ENCODE measurements at regions not wholly inside any gene's neighbourhood (a gene's known extent, or its start where the extent isn't known, plus 50 kb on each side); places are given as distances from the start of the nearest gene placed in this dataset.
A peak's percentile ranks its signal among the peaks of the same experiment; 100 is the strongest.

DNA sequence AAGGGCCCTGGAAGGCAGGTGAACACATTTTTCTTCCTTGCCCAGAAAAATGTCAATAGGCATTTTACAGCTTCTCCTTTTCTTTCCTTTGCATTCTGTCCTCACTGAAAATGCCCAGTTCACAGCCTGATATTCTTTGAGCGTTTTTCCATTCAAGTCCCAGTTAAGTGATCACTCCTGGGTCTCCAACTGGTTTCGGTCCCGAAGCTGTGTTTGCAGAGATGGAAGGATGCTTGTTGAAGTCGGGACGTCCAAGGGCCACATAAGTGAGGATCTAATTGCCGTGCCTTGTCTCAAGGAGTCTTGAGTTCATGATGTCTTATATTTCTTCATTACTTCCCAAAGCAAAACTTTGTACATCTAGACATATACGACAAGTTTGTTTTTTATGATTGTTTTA is 208.7 kb upstream of the PRKCQ start:
- H3K4me3 Mint-ChIP-seq = no peak overlapping the region
- CTCF ChIA-PET = interaction anchor here (1.8 kb wide), 1 partner anchor 86 kb away, joined by 4 read pairs; no protein-coding TSS in a partner anchor
- no peaks in the 10 kb centered on the region for H3K9me3 Mint-ChIP-seq
- DNase-seq (ENCODE audit: low spot score) = no peak
- ATAC-seq = no peak
- H3K4me1 Mint-ChIP-seq = peaks cover 53% of the 10 kb centered on the region
- H3K27me3 Mint-ChIP-seq (ENCODE audit: low read depth) = no peaks in the 10 kb centered on the region
- TF ChIP-seq ZNF416 (CRISPR knock-in tag; IDR thresholded peaks at IDR 0.05) (no peak), SP1 (CRISPR knock-in tag; conservative IDR thresholded peaks at IDR 0.05) (no peak), FOXP1 (CRISPR knock-in tag; IDR thresholded peaks at IDR 0.05; ENCODE audit: borderline replicate concordance) (no peak), ZNF263 (CRISPR knock-in tag; IDR thresholded peaks at IDR 0.05; ENCODE audit: low read depth) (no peak), RORB (CRISPR knock-in tag; IDR thresholded peaks at IDR 0.05) (no peak), NR1H2 (CRISPR knock-in tag; IDR thresholded peaks at IDR 0.05) (no peak), NR3C1 (CRISPR knock-in tag; conservative IDR thresholded peaks at IDR 0.05; ENCODE audit: low read depth) (no peak), ZNF232 (CRISPR knock-in tag; IDR thresholded peaks at IDR 0.05) (no peak), FOXJ3 (CRISPR knock-in tag; IDR thresholded peaks at IDR 0.05; ENCODE audit: borderline replicate concordance) (no peak), TEAD1 (CRISPR knock-in tag; IDR thresholded peaks at IDR 0.05) (no peak), SMAD4 (CRISPR knock-in tag; IDR thresholded peaks at IDR 0.05) (no peak)
- TF ChIP-seq, protein P1, sequence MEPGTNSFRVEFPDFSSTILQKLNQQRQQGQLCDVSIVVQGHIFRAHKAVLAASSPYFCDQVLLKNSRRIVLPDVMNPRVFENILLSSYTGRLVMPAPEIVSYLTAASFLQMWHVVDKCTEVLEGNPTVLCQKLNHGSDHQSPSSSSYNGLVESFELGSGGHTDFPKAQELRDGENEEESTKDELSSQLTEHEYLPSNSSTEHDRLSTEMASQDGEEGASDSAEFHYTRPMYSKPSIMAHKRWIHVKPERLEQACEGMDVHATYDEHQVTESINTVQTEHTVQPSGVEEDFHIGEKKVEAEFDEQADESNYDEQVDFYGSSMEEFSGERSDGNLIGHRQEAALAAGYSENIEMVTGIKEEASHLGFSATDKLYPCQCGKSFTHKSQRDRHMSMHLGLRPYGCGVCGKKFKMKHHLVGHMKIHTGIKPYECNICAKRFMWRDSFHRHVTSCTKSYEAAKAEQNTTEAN (CRISPR knock-in tag; IDR thresholded peaks at IDR 0.05) = no peak
- TF ChIP-seq, protein P2, sequence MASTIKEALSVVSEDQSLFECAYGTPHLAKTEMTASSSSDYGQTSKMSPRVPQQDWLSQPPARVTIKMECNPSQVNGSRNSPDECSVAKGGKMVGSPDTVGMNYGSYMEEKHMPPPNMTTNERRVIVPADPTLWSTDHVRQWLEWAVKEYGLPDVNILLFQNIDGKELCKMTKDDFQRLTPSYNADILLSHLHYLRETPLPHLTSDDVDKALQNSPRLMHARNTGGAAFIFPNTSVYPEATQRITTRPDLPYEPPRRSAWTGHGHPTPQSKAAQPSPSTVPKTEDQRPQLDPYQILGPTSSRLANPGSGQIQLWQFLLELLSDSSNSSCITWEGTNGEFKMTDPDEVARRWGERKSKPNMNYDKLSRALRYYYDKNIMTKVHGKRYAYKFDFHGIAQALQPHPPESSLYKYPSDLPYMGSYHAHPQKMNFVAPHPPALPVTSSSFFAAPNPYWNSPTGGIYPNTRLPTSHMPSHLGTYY (CRISPR knock-in tag; IDR thresholded peaks at IDR 0.05) = no peak
- TF ChIP-seq, protein P3, sequence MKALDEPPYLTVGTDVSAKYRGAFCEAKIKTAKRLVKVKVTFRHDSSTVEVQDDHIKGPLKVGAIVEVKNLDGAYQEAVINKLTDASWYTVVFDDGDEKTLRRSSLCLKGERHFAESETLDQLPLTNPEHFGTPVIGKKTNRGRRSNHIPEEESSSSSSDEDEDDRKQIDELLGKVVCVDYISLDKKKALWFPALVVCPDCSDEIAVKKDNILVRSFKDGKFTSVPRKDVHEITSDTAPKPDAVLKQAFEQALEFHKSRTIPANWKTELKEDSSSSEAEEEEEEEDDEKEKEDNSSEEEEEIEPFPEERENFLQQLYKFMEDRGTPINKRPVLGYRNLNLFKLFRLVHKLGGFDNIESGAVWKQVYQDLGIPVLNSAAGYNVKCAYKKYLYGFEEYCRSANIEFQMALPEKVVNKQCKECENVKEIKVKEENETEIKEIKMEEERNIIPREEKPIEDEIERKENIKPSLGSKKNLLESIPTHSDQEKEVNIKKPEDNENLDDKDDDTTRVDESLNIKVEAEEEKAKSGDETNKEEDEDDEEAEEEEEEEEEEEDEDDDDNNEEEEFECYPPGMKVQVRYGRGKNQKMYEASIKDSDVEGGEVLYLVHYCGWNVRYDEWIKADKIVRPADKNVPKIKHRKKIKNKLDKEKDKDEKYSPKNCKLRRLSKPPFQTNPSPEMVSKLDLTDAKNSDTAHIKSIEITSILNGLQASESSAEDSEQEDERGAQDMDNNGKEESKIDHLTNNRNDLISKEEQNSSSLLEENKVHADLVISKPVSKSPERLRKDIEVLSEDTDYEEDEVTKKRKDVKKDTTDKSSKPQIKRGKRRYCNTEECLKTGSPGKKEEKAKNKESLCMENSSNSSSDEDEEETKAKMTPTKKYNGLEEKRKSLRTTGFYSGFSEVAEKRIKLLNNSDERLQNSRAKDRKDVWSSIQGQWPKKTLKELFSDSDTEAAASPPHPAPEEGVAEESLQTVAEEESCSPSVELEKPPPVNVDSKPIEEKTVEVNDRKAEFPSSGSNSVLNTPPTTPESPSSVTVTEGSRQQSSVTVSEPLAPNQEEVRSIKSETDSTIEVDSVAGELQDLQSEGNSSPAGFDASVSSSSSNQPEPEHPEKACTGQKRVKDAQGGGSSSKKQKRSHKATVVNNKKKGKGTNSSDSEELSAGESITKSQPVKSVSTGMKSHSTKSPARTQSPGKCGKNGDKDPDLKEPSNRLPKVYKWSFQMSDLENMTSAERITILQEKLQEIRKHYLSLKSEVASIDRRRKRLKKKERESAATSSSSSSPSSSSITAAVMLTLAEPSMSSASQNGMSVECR (CRISPR knock-in tag; IDR thresholded peaks at IDR 0.05; ENCODE audit: borderline replicate concordance) = no peak
- TF ChIP-seq, protein P4, sequence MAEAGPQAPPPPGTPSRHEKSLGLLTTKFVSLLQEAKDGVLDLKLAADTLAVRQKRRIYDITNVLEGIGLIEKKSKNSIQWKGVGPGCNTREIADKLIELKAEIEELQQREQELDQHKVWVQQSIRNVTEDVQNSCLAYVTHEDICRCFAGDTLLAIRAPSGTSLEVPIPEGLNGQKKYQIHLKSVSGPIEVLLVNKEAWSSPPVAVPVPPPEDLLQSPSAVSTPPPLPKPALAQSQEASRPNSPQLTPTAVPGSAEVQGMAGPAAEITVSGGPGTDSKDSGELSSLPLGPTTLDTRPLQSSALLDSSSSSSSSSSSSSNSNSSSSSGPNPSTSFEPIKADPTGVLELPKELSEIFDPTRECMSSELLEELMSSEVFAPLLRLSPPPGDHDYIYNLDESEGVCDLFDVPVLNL (CRISPR knock-in tag; IDR thresholded peaks at IDR 0.05; ENCODE audit: borderline replicate concordance, low read depth) = no peak
- TF ChIP-seq, protein P5, sequence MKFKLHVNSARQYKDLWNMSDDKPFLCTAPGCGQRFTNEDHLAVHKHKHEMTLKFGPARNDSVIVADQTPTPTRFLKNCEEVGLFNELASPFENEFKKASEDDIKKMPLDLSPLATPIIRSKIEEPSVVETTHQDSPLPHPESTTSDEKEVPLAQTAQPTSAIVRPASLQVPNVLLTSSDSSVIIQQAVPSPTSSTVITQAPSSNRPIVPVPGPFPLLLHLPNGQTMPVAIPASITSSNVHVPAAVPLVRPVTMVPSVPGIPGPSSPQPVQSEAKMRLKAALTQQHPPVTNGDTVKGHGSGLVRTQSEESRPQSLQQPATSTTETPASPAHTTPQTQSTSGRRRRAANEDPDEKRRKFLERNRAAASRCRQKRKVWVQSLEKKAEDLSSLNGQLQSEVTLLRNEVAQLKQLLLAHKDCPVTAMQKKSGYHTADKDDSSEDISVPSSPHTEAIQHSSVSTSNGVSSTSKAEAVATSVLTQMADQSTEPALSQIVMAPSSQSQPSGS (CRISPR knock-in tag; IDR thresholded peaks at IDR 0.05; ENCODE audit: borderline replicate concordance, low read depth) = no peak
- TF ChIP-seq, protein P6, sequence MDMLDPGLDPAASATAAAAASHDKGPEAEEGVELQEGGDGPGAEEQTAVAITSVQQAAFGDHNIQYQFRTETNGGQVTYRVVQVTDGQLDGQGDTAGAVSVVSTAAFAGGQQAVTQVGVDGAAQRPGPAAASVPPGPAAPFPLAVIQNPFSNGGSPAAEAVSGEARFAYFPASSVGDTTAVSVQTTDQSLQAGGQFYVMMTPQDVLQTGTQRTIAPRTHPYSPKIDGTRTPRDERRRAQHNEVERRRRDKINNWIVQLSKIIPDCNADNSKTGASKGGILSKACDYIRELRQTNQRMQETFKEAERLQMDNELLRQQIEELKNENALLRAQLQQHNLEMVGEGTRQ (CRISPR knock-in tag; IDR thresholded peaks at IDR 0.05) = no peak
- TF ChIP-seq, protein P7, sequence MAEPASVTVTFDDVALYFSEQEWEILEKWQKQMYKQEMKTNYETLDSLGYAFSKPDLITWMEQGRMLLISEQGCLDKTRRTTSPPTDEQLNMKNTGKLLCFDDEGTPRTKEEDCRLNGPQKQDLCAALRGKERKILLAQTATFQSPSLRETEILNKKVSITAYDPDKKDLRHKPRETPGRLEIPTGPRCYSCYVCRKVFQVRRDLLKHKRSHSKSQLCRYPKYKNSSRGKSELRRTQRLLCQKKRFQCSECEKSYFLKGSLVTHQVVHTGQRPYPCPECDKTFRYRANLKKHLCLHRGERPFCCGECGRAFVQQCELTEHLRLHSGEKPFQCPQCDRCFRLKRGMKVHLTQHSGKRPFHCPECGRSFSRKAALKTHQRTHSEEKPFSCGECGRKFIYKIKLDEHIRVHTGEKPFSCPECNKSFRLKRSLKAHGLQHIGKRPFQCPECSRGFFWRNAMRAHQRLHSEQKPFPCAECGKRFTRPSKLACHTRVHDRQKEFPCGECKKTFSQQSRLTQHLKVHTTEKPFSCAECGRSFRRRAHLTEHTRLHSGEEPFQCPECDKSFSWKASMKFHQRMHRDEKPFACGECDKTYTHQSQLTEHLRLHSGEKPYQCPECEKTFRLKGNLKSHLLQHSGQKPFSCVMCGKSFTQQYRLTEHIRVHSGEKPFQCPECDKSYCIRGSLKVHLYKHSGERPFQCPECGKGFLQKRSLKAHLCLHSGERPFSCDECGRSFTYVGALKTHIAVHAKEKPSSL (CRISPR knock-in tag; conservative IDR thresholded peaks at IDR 0.05) = no peak
- peak overlapping the region; percentile 94 for H3K27ac Mint-ChIP-seq
- POLR2A ChIA-PET = interaction anchor here (0.7 kb wide), 2 partner anchors 93 to 592 kb away, joined by 3 to 5 read pairs; no protein-coding TSS in a partner anchor
- H3K36me3 Mint-ChIP-seq = peaks cover 48% of the 10 kb centered on the region
